ENCODE measurements at regions not wholly inside any gene's neighbourhood (a gene's known extent, or its start where the extent isn't known, plus 50 kb on each side); places are given as distances from the start of the nearest gene placed in this dataset.

GRCh38 chr18:23353459-23353858, 99.6 kb upstream of the RIOK3 start:
- TF ChIP-seq YY1 (IDR thresholded peaks at IDR 0.05; ENCODE audit: insufficient read depth, insufficient read length) = no peak
- TF ChIP-seq ZNF274 (IDR thresholded peaks at IDR 0.05; ENCODE audit: low read depth, low read length) = no peak
- TF ChIP-seq SUZ12 (IDR thresholded peaks at IDR 0.05; ENCODE audit: extremely low read depth, insufficient read depth, insufficient read length) = no peak

Data from NT2/D1 (cell line).